ENCODE measurements at regions not wholly inside any gene's neighbourhood (a gene's known extent, or its start where the extent isn't known, plus 50 kb on each side); places are given as distances from the start of the nearest gene placed in this dataset.

GRCh38 chr19:31874313-31874712, 471.1 kb upstream of the ZNF507 start:
- TF ChIP-seq POLR2A (IDR thresholded peaks at IDR 0.05), result no peak
- TF ChIP-seq EP300 (IDR thresholded peaks at IDR 0.05; ENCODE audit: low read depth), result no peak
- no peak for TF ChIP-seq CTCF (IDR thresholded peaks at IDR 0.05)

All from transverse colon (tissue), 3 donors.